Ectodermal cell (in vitro differentiated cells): ENCODE measurements at regions not wholly inside any gene's neighbourhood (a gene's known extent, or its start where the extent isn't known, plus 50 kb on each side); places are given as distances from the start of the nearest gene placed in this dataset.

Source experiments
- H3K27ac ChIP-seq: 2 replicates; pipeline ENCODE4 v1.7.0; 2013; ENCODE audit warnings: mild to moderate bottlenecking, low read depth, low read length; ENCODE audit not compliant: insufficient read depth, poor library complexity, severe bottlenecking
- H3K27me3 ChIP-seq: 2 replicates; pipeline ENCODE4 v1.7.0; 2013; ENCODE audit warnings: mild to moderate bottlenecking, low read length; ENCODE audit not compliant: insufficient read depth, control insufficient read depth, poor library complexity, severe bottlenecking
- H3K36me3 ChIP-seq: one replicate; pipeline ENCODE4 v1.7.0; 2013; ENCODE audit warnings: low read length; ENCODE audit not compliant: control insufficient read depth, insufficient read depth
- H3K4me1 ChIP-seq: one replicate; pipeline ENCODE4 v1.7.0; 2013; ENCODE audit warnings: low read length; ENCODE audit not compliant: control insufficient read depth, insufficient read depth
- H3K4me3 ChIP-seq: 2 replicates; pipeline ENCODE4 v1.7.0; 2013; ENCODE audit warnings: low read depth, low read length, control low read depth; ENCODE audit not compliant: insufficient read depth
- H3K9me3 ChIP-seq: 2 replicates; pipeline ENCODE4 v1.7.0; 2013; ENCODE audit warnings: mild to moderate bottlenecking, low read length, moderate library complexity; ENCODE audit not compliant: control insufficient read depth
- WGBS, 2 experiments: methylation state at CpG; one replicate each; pipeline ENCODE4 v1.1.7; 2013; ENCODE audit warnings: missing lambda C conversion rate in 2 of 2; 5-methylcytosine and 5-hydroxymethylcytosine counted together

DNA sequence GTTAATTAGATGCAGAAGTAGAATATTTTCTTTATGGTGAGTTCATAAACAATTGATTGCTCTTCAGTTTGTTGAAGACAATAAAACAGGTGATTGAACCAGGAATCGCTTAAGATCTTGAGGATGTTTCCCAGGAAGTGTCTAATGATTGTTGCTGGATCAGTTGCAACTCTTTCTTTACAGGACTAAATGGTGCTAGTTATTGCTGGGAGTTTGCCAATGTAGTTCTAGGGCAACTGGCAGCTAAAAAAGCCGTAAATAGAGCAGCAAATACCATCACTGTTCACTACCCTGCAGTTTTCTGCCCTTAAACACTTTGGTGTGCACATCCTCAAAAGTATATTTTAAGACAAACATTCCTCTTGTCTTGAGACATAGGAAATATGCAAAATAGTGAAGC, 119.2 kb upstream of the ANK3 start:
- no peak overlapping the region for H3K4me3 ChIP-seq
- no peaks in the 10 kb centered on the region for H3K27me3 ChIP-seq
- no peak overlapping the region for H3K27ac ChIP-seq
- no peaks in the 10 kb centered on the region for H3K36me3 ChIP-seq
- no peaks in the 10 kb centered on the region for H3K9me3 ChIP-seq
- 81 to 87% methylated on average over 2 of the region's 2 CpGs for WGBS, 2 experiments
- H3K4me1 ChIP-seq, result no peaks in the 10 kb centered on the region

DNA sequence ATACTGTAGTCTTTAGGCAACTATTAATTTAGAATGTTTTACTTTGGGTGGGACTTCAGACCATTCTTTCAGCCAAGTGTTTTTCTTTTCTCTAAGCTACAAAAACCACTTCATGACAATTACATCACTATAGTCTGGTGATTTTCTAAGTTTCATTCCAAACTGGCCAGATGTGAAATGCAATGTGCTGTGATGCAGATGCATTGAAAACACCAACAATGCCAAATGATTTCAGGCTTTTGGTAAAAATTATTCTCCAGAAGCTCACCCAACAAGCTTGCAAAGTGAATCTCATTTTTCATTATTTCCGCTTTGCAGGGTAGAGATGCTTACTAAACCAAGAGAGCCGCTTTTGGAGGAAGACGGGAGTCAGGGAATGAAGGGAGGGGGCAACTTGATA, 118.4 kb upstream of the ANK3 start:
- Histone ChIP-seq H3K4me1 (no peaks in the 10 kb centered on the region), H3K27ac (no peak overlapping the region), H3K9me3 (no peaks in the 10 kb centered on the region), H3K36me3 (no peaks in the 10 kb centered on the region), H3K27me3 (no peaks in the 10 kb centered on the region), H3K4me3 (no peak overlapping the region)
- 88% methylated on average over 3 of the region's 3 CpGs for WGBS, 2 experiments

DNA sequence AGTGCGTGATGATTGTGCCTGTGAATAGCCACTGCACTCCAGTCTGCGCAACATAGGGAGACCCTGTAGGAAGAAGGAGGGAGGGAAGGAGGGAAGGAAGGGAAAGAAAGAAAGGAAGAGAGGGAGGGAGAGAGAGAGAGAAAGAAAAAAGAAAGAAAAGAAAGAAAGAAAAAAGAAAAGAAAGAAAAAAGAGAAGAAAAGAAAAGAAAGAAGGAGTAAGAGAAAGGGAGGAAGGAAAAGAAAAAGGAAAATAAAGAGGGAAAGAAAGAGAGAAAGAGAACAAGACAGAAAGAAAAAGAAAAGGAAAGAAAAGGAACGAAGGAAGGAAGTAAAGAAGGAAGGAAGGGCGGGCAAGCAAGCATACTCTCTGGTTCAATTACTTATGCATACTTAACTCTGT, 112.9 kb upstream of the ANK3 start:
- no peaks in the 10 kb centered on the region for H3K9me3 ChIP-seq
- no peaks in the 10 kb centered on the region for H3K27me3 ChIP-seq
- H3K27ac ChIP-seq, result no peak overlapping the region
- no peak overlapping the region for H3K4me3 ChIP-seq
- WGBS, 2 experiments, result 95 to 98% methylated on average over 3 of the region's 4 CpGs
- H3K4me1 ChIP-seq, result no peaks in the 10 kb centered on the region
- no peaks in the 10 kb centered on the region for H3K36me3 ChIP-seq

DNA sequence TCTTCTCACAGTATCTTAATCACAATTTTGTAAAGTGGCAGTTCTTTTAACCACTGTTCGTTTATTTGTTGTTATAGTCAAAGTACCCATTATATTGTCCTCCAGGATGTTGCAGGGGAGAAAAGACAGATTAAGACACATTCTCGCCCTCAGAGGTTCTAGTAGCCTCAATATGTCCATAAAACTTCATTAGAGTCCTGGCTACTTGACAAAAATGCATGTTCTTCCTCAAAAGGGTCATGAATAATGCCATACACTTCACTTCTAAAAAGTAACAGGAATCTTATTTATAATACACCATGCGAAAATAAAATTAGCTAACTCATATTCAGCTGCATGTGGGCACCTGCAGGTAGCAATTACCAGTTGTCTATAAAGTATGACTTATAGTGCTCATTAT, 109.3 kb upstream of the ANK3 start:
- Histone ChIP-seq H3K4me1 (no peaks in the 10 kb centered on the region), H3K36me3 (no peaks in the 10 kb centered on the region), H3K27ac (no peak overlapping the region), H3K9me3 (no peaks in the 10 kb centered on the region), H3K27me3 (no peaks in the 10 kb centered on the region), H3K4me3 (no peak overlapping the region)
- WGBS, 2 experiments, result 89 to 98% methylated on average over 3 of the region's 3 CpGs

DNA sequence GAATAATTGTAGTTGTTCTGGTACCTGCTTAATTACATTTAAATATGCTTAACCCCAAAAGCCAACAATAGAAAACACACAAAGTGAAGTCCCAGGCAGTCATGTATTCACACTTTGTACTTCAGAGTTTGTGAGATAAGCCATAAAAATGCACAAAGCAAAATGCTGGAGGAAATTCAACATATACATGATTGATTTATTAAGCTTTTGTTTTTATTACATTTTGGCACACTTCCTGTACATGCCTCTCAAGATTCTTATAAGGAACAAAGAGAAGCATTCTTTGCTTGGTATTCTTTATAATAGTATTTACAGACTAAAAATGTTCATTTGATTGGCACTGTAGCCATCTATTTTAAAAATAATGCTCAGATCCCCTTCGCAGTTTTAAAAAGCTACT, 107.7 kb upstream of the ANK3 start:
- WGBS, 2 experiments, result 88 to 93% methylated on average over 1 of the region's 1 CpG
- no peak overlapping the region for H3K4me3 ChIP-seq

DNA sequence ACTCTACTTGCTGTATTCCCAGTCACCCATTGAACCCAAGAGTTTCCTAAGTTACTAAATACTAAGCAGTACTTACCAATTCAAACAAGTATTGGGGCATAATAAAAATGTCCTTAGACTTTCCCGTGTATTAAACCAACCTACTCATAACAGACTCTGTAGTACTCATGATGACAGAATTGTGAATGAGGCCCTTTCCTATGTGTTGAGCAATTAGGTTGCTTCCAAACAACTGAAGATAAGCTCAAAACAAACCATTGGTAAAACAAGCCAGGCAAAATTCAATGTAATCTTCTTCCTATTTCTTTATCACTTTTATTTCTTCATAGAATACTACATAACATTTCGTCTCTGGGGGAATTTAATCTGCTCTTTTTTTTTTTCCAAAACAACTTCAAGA, 106.5 kb upstream of the ANK3 start:
- Histone ChIP-seq H3K27me3 (no peaks in the 10 kb centered on the region), H3K36me3 (no peaks in the 10 kb centered on the region), H3K4me3 (no peak overlapping the region), H3K27ac (no peak overlapping the region), H3K9me3 (no peaks in the 10 kb centered on the region), H3K4me1 (no peaks in the 10 kb centered on the region)
- WGBS, 2 experiments, result 90 to 92% methylated on average over 2 of the region's 2 CpGs

More for the DNA sequence above, 107.7 kb upstream of the ANK3 start:
- Histone ChIP-seq H3K27ac (no peak overlapping the region), H3K36me3 (no peaks in the 10 kb centered on the region), H3K4me1 (no peaks in the 10 kb centered on the region), H3K9me3 (no peaks in the 10 kb centered on the region), H3K27me3 (no peaks in the 10 kb centered on the region)

DNA sequence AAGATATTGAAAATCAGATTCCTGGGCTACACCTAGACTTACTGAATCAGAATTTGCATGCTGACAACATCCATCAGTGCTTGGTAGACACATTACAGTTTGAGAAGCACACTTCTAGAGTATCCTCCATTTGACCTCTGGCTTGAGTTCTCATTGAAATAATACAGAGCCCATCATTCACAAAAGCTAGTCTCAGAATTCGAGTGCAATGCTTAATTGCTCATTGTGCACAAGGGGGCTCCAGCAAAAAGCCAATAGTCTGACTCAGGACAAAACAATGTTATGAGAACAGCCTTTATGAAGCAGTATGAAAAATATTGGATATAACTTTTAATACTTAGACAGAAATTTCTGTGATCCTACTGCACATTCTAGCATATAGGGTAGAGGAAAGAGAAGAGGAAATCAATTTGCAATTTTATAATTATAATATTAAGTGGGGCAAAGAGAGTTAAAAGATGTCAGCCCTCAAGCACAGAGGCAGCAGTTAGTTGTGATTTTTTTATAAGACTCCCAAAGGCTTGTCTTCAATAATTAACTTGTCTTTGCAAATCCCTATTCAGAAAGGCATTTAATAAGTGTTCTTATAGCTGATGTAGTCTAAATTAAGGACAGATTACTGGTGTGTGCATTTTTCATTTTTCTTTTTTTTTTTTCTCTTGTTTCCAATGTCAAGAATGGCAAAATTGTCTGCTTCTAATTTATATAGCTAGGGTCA, 105.8 kb upstream of the ANK3 start:
- Histone ChIP-seq H3K27ac (no peak overlapping the region), H3K9me3 (no peaks in the 10 kb centered on the region)
- WGBS, 2 experiments, result 91 to 93% methylated on average over 1 of the region's 1 CpG

DNA sequence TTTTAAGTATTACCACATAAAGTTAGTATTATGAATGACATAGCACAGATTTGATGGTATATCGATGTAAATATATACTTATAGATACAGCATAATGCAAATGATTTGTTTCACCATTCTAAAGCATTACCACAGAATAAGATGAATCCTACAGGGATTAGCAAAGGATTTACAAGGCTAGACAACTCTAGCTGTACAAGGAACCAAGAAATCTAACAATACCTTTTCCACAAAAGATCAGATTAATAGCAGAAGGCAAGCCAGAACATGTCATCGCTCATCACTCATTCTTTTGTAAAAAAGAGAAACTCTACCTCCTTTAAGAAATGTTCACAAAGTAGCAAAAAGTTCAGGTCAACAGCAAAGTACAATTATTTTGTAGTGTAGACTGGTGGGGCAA, 105.1 kb upstream of the ANK3 start:
- no peaks in the 10 kb centered on the region for H3K4me1 ChIP-seq
- WGBS, 2 experiments, result 91 to 100% methylated on average over 1 of the region's 2 CpGs
- H3K27me3 ChIP-seq, result no peaks in the 10 kb centered on the region
- H3K36me3 ChIP-seq, result no peaks in the 10 kb centered on the region
- no peaks in the 10 kb centered on the region for H3K9me3 ChIP-seq
- H3K27ac ChIP-seq, result no peak overlapping the region
- no peak overlapping the region for H3K4me3 ChIP-seq

More for the DNA sequence above, 105.8 kb upstream of the ANK3 start:
- Histone ChIP-seq H3K36me3 (no peaks in the 10 kb centered on the region), H3K4me3 (no peak overlapping the region), H3K4me1 (no peaks in the 10 kb centered on the region), H3K27me3 (no peaks in the 10 kb centered on the region)

DNA sequence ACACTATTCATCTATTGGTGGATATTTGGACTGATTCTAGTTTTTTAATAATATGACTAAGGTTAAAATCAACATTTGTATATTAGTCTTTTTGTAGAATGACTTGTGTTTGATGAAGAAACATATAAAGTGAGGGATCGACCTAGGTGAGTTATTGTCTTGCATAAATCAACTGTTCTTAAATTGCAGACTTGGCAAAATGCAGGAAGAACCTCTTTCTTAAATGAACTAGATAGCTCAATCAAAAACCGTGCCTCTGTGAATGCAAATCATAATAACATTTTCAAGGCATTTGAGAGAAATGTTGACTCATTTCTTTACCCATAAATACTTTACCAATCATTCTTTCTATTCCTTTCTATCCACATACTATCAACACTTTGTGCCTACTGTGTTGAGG, 101.5 kb upstream of the ANK3 start:
- Histone ChIP-seq H3K27ac (no peak overlapping the region), H3K27me3 (no peaks in the 10 kb centered on the region), H3K4me3 (no peak overlapping the region), H3K36me3 (no peaks in the 10 kb centered on the region), H3K9me3 (no peaks in the 10 kb centered on the region), H3K4me1 (no peaks in the 10 kb centered on the region)
- WGBS, 2 experiments, result 88 to 89% methylated on average over 2 of the region's 2 CpGs

DNA sequence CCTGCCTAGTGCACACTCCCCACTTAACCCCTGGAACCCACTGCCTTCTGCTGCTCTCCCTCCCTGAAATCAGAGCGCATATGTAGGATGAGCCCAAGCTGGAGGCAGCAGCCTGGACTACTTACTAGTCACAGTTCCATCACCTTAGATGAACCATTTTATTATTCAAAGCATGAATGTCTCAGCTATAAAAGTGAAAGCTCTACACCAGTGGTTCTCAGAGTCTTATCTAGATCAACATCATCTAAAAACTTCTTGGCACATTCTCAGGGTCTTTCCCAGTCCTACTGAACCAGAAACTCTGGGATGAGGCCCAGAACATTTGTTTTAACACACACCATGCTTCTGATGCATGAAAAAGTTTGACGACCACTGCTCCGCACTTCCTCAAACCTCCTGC, 100.3 kb upstream of the ANK3 start:
- H3K36me3 ChIP-seq, result no peaks in the 10 kb centered on the region

More for the DNA sequence above, 100.3 kb upstream of the ANK3 start:
- H3K4me3 ChIP-seq, result no peak overlapping the region
- H3K9me3 ChIP-seq, result no peaks in the 10 kb centered on the region
- no peaks in the 10 kb centered on the region for H3K4me1 ChIP-seq
- no peak overlapping the region for H3K27ac ChIP-seq
- WGBS, 2 experiments, result 91 to 94% methylated on average over 3 of the region's 3 CpGs
- H3K27me3 ChIP-seq, result no peaks in the 10 kb centered on the region
